IMR-90 (cell line): ENCODE measurements at regions not wholly inside any gene's neighbourhood (a gene's known extent, or its start where the extent isn't known, plus 50 kb on each side); places are given as distances from the start of the nearest gene placed in this dataset.

Experiments
- ATAC-seq: fragments of 200-7000 bp; cut with Tn5 transposase; 2 replicates; pipeline ENCODE4 v1.9.1; 2020; ENCODE audit warnings: low read depth, mild to moderate bottlenecking, moderate library complexity
- BruUV-seq: library from RNA; stranded (reverse); fragments of 400-500 nt; replicated peaks from 2 replicates; lab custom pipeline; 2021; lab: Mats Ljungman, UMichigan
- CTCF ChIA-PET: fragments of 300-600 bp; formaldehyde crosslinking; extraction: SDS; loops from one replicate; lab custom pipeline; 2021; ENCODE audit warnings: antibody characterized with exemption; lab: Yijun Ruan, JAX
- POLR2A ChIA-PET: fragments of 300-600 bp; sonication (Branson Sonifier 250); formaldehyde crosslinking; loops from one replicate; lab custom pipeline; 2022; ENCODE audit warnings: antibody characterized with exemption; ENCODE audit not compliant: unreplicated experiment; lab: Charles Lee
- DNase-seq: peaks from one replicate; pipeline ENCODE4 v3.0.0; 2013
- H2AFZ ChIP-seq: replicated peaks from 2 replicates; pipeline ENCODE3; 2013; ENCODE audit warnings: low read length, mild to moderate bottlenecking; ENCODE audit not compliant: poor library complexity
- H2AK5ac ChIP-seq: 2 replicates; pipeline ENCODE4 v1.6.1; 2013; ENCODE audit warnings: low read depth, low read length, inconsistent platforms
- H2AK9ac ChIP-seq: replicated peaks from 2 replicates; pipeline ENCODE3; 2013; ENCODE audit warnings: mild to moderate bottlenecking, low read depth, low read length, moderate library complexity; ENCODE audit not compliant: poor library complexity
- H2BK120ac ChIP-seq: 2 replicates; pipeline ENCODE4 v1.6.1; 2013; ENCODE audit warnings: low read depth, low read length, inconsistent platforms
- H2BK15ac ChIP-seq: 3 replicates; pipeline ENCODE4 v1.6.1; 2013; ENCODE audit warnings: low read depth, low read length, inconsistent platforms
- H2BK20ac ChIP-seq: 2 replicates; pipeline ENCODE4 v1.6.1; 2013; ENCODE audit warnings: low read depth, mild to moderate bottlenecking, inconsistent platforms, low read length, moderate library complexity
- H2BK5ac ChIP-seq: 2 replicates; pipeline ENCODE4 v1.6.1; 2013; ENCODE audit warnings: mild to moderate bottlenecking, low read depth, low read length, inconsistent platforms; ENCODE audit not compliant: poor library complexity, severe bottlenecking
- H3K14ac ChIP-seq: replicated peaks from 2 replicates; pipeline ENCODE4 v1.6.1; 2013; ENCODE audit warnings: low read depth, low read length, inconsistent platforms
- H3K18ac ChIP-seq: 2 replicates; pipeline ENCODE4 v1.6.1; 2013; ENCODE audit warnings: low read depth, low read length, control low read depth
- H3K23ac ChIP-seq: 2 replicates; pipeline ENCODE4 v1.6.1; 2013; ENCODE audit warnings: low read depth, low read length, inconsistent platforms
- H3K27ac ChIP-seq: 2 replicates; pipeline ENCODE4 v1.5.1; 2013; ENCODE audit warnings: mild to moderate bottlenecking, control low read depth, low read length; ENCODE audit not compliant: insufficient read depth
- H3K27me3 ChIP-seq: 2 replicates; pipeline ENCODE4 v1.6.1; 2013; ENCODE audit warnings: low read length; ENCODE audit not compliant: control insufficient read depth, insufficient read depth
- H3K36me3 ChIP-seq: 2 replicates; pipeline ENCODE4 v1.6.1; 2013; ENCODE audit warnings: low read length, mixed read lengths; ENCODE audit not compliant: control insufficient read depth, insufficient read depth
- H3K4ac ChIP-seq: 2 replicates; pipeline ENCODE4 v1.6.1; 2013; ENCODE audit warnings: low read depth, low read length, inconsistent platforms
- H3K4me1 ChIP-seq: 2 replicates; pipeline ENCODE4 v1.6.1; 2013; ENCODE audit warnings: low read length, mixed read lengths; ENCODE audit not compliant: control insufficient read depth, insufficient read depth
- H3K4me2 ChIP-seq: 2 replicates; pipeline ENCODE4 v1.6.1; 2013; ENCODE audit warnings: low read depth, mild to moderate bottlenecking, control low read depth, low read length, moderate library complexity
- H3K4me3 ChIP-seq: 2 replicates; pipeline ENCODE4 v1.5.1; 2013; ENCODE audit warnings: low read depth, mild to moderate bottlenecking, control low read depth, low read length, moderate library complexity; ENCODE audit not compliant: insufficient read depth
- H3K56ac ChIP-seq: 2 replicates; pipeline ENCODE4 v1.6.1; 2013; ENCODE audit warnings: low read length, inconsistent platforms; ENCODE audit not compliant: insufficient read depth; ENCODE audit errors: extremely low read depth
- H3K79me1 ChIP-seq, 2 experiments: 2 replicates each; pipeline ENCODE4 v1.6.1; 2013; ENCODE audit warnings: low read length in 2 of 2, inconsistent platforms in 1 of 2, low read depth in 1 of 2
- H3K9ac ChIP-seq: 2 replicates; pipeline ENCODE4 v1.6.1; 2013; ENCODE audit warnings: low read depth, low read length, control low read depth
- H3K9me1 ChIP-seq: 2 replicates; pipeline ENCODE4 v1.6.1; 2013; ENCODE audit warnings: low read length, inconsistent platforms; ENCODE audit not compliant: insufficient read depth
- H3K9me3 ChIP-seq: 2 replicates; pipeline ENCODE4 v1.6.1; 2013; ENCODE audit warnings: low read length; ENCODE audit not compliant: control insufficient read depth, insufficient read depth
- H4K20me1 ChIP-seq: 2 replicates; pipeline ENCODE4 v1.6.1; 2013; ENCODE audit warnings: low read length, inconsistent platforms; ENCODE audit not compliant: insufficient read depth
- H4K5ac ChIP-seq: 2 replicates; pipeline ENCODE4 v1.6.1; 2013; ENCODE audit warnings: mild to moderate bottlenecking, low read depth, low read length, control low read depth
- H4K8ac ChIP-seq, 2 experiments: 2 replicates each; pipeline ENCODE4 v1.6.1; 2013; ENCODE audit warnings: low read depth in 2 of 2, low read length in 2 of 2, control low read depth in 1 of 2, inconsistent platforms in 1 of 2
- H4K91ac ChIP-seq: 2 replicates; pipeline ENCODE4 v1.6.1; 2013; ENCODE audit warnings: low read depth, low read length, inconsistent platforms; ENCODE audit not compliant: insufficient read depth
- CHD1 ChIP-seq: IDR thresholded peaks from 2 replicates; pipeline ENCODE4 v1.6.1; 2012; ENCODE audit warnings: low read depth, low read length, improper control_type of control experiment
- ELK1 ChIP-seq: fragments of 150-350 bp; IDR thresholded peaks from 2 replicates; pipeline ENCODE4 v1.6.1; 2016; ENCODE audit warnings: low read depth, mild to moderate bottlenecking, low read length, moderate library complexity, borderline replicate concordance
- FOS ChIP-seq: fragments of 150-350 bp; IDR thresholded peaks from 2 replicates; pipeline ENCODE4 v1.6.1; 2016; ENCODE audit warnings: low read depth, low read length
- MAFK ChIP-seq: IDR thresholded peaks from 2 replicates; pipeline ENCODE4 v1.6.1; 2012; ENCODE audit warnings: low read depth, low read length, improper control_type of control experiment
- RAD21 ChIP-seq: IDR thresholded peaks from 2 replicates; pipeline ENCODE4 v1.6.1; 2012; ENCODE audit warnings: low read length, improper control_type of control experiment
- RCOR1 ChIP-seq: IDR thresholded peaks from 2 replicates; pipeline ENCODE4 v1.6.1; 2012; ENCODE audit warnings: mild to moderate bottlenecking, low read length, improper control_type of control experiment; ENCODE audit not compliant: insufficient replicate concordance
- RFX5 ChIP-seq: IDR thresholded peaks from 2 replicates; pipeline ENCODE4 v1.8.0; 2012; ENCODE audit warnings: low read depth, mild to moderate bottlenecking, low read length, moderate library complexity
- SMC3 ChIP-seq: fragments of 150-350 bp; IDR thresholded peaks from 2 replicates; pipeline ENCODE4 v1.6.1; 2016; ENCODE audit warnings: low read depth, mild to moderate bottlenecking, antibody characterized with exemption, low read length, moderate library complexity
- USF2 ChIP-seq: fragments of 150-350 bp; IDR thresholded peaks from 2 replicates; pipeline ENCODE4 v1.6.1; 2017; ENCODE audit warnings: mild to moderate bottlenecking, antibody characterized with exemption, low read length, low read depth
- WGBS, 2 experiments: methylation state at CpG; one replicate each; pipeline versions ENCODE4 v1.1.5 to v1.1.7; 2013; ENCODE audit warnings: missing lambda C conversion rate in 2 of 2; ENCODE audit not compliant: insufficient read length in 1 of 2; ENCODE audit errors: extremely low coverage in 2 of 2; 5-methylcytosine and 5-hydroxymethylcytosine counted together
- dilution Hi-C: fragments of 300-500 bp; cut with HindIII; formaldehyde crosslinking; loops from one replicate; pipeline ENCODE4 v1.14.3; 2018; ENCODE audit warnings: low sequenced_read_pairs; ENCODE audit not compliant: unreplicated experiment
- in situ Hi-C: fragments of 300-500 bp; cut with MboI; formaldehyde crosslinking; loops from 3 replicates; pipeline ENCODE4 v1.14.3; 2019; ENCODE audit warnings: low sequenced_read_pairs, inconsistent platforms, mixed read lengths
- intact Hi-C: fragments of 100-400 bp; cut with micrococcal nuclease; formaldehyde crosslinking; loops from 2 replicates; pipeline ENCODE4 v1.10.0; 2022

DNA sequence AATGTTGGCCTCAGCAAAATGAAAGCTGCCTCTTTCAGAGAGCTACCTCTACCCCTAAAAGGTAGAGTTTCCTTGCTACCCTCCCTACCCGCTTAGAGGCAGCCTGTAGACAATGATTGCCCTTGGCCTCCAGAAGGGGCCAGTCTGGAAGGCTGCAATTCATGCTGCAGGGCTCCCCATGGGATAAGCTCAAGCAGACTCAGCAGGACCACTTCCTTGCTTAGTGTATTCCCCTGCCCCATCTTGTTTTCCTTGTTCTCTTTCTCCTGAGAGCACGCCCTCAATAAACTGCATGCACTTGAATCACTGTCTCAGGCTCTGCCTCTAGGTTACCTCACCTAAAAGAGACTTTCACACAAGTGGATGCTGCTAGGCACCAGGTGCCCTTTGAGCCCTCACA is 134.0 kb upstream of the CTNNB1 start:
- Histone ChIP-seq H2AK9ac (no peak overlapping the region), H2AFZ (no peak overlapping the region), H3K27me3 (no peaks in the 10 kb centered on the region), H3K23ac (no peak overlapping the region), H3K18ac (no peak overlapping the region), H2BK120ac (no peak overlapping the region), H4K5ac (no peak overlapping the region), H2AK5ac (no peak overlapping the region), H3K56ac (no peak overlapping the region), H3K4ac (no peak overlapping the region), H4K91ac (no peak overlapping the region), H3K4me1 (no peaks in the 10 kb centered on the region), H3K79me1 (no peaks in the 10 kb centered on the region), H3K9me1 (no peaks in the 10 kb centered on the region), H3K9me3 (no peaks in the 10 kb centered on the region; the same call in 1 of the 2 replicates), H2BK5ac (no peak overlapping the region), H3K9ac (no peak overlapping the region), H3K14ac (no peak overlapping the region), H3K4me3 (no peak overlapping the region), H4K20me1 (no peaks in the 10 kb centered on the region), H4K8ac (no peak overlapping the region), H2BK15ac (no peak overlapping the region), H3K36me3 (no peaks in the 10 kb centered on the region), H3K27ac (no peak overlapping the region), H2BK20ac (no peak overlapping the region), H3K4me2 (no peak overlapping the region)
- WGBS, 2 experiments: no CpG with 5 or more reads among the region's 2 CpGs
- no peak for DNase-seq
- intact Hi-C loops: no loop called here
- CTCF ChIA-PET: no interaction called here
- dilution Hi-C loops: no loop called here
- no TSS peak for BruUV-seq
- in situ Hi-C loops: no loop called here
- POLR2A ChIA-PET: no interaction called here
- TF ChIP-seq ELK1: no peak
- TF ChIP-seq RFX5: no peak
- no peak for TF ChIP-seq USF2
- no peak for TF ChIP-seq MAFK
- no peak for TF ChIP-seq CHD1
- TF ChIP-seq SMC3: no peak
- TF ChIP-seq RCOR1: no peak
- no peak for TF ChIP-seq FOS
- TF ChIP-seq RAD21: no peak
- ATAC-seq: no peak
